HEK293 (cell line): ENCODE measurements at regions not wholly inside any gene's neighbourhood (a gene's known extent, or its start where the extent isn't known, plus 50 kb on each side); places are given as distances from the start of the nearest gene placed in this dataset.

Source experiments
- CTCF ChIA-PET: fragments of 350-600 bp; formaldehyde crosslinking; extraction: SDS; loops from one replicate; lab custom pipeline; 2021; ENCODE audit warnings: antibody characterized with exemption; lab: Yijun Ruan, JAX
- POLR2A ChIA-PET: fragments of 300-600 bp; formaldehyde crosslinking; extraction: SDS; loops from one replicate; lab custom pipeline; 2020; ENCODE audit warnings: antibody characterized with exemption, inconsistent platforms; lab: Yijun Ruan, JAX
- H3K27ac ChIP-seq: fragments of 200-500 bp; sonication (Bioruptor generic); 2 replicates; pipeline ENCODE4 v1.5.1; 2014; ENCODE audit warnings: low read depth, low read length, control low read depth, inconsistent platforms; ENCODE audit errors: extremely low read depth
- H3K36me3 ChIP-seq, 2 experiments: fragments of 200-500 bp in 1 of 2; sonication (Bioruptor generic) in 1 of 2; 1 replicate in 1 of 2; 2 replicates in 1 of 2; pipeline ENCODE4 v1.5.1; 2014 to 2017; ENCODE audit warnings: inconsistent platforms in 2 of 2, low read length in 2 of 2; ENCODE audit not compliant: control insufficient read depth in 2 of 2, insufficient read depth in 1 of 2
- H3K4me1 ChIP-seq: fragments of 200-500 bp; sonication (Bioruptor generic); 2 replicates; pipeline ENCODE4 v1.5.1; 2014; ENCODE audit warnings: mild to moderate bottlenecking, low read length, inconsistent platforms; ENCODE audit not compliant: control insufficient read depth, insufficient read depth
- H3K4me3 ChIP-seq: 2 replicates; pipeline ENCODE4 v1.5.1; 2011; ENCODE audit warnings: low read depth, mild to moderate bottlenecking, control low read depth, low read length, moderate library complexity
- H3K9me3 ChIP-seq: fragments of 200-500 bp; sonication (Bioruptor generic); 2 replicates; pipeline ENCODE4 v1.5.1; 2014; ENCODE audit warnings: low read depth, low read length, inconsistent platforms; ENCODE audit not compliant: control insufficient read depth, insufficient read depth
- PRDM1 ChIP-seq: fragments of 450-650 bp; formaldehyde crosslinking; IDR thresholded peaks from 2 replicates; pipeline ENCODE4; 2016; ENCODE audit warnings: missing biosample characterization, missing genetic modification characterization
- ZBTB8A ChIP-seq: fragments of 450-650 bp; formaldehyde crosslinking; IDR thresholded peaks from 2 replicates; pipeline ENCODE4 v1.5.1; 2016; ENCODE audit warnings: missing biosample characterization, missing genetic modification characterization
- ZNF112 ChIP-seq: fragments of 450-650 bp; formaldehyde crosslinking; IDR thresholded peaks from 2 replicates; pipeline ENCODE4 v1.5.0; 2017; ENCODE audit warnings: missing biosample characterization, missing genetic modification characterization
- ZNF114 ChIP-seq: fragments of 450-650 bp; formaldehyde crosslinking; IDR thresholded peaks from 2 replicates; pipeline ENCODE4 v1.5.0; 2017; ENCODE audit warnings: missing biosample characterization, missing genetic modification characterization
- ZNF132 ChIP-seq: fragments of 450-650 bp; formaldehyde crosslinking; IDR thresholded peaks from 2 replicates; pipeline ENCODE4 v1.5.1; 2017; ENCODE audit warnings: missing biosample characterization, missing genetic modification characterization, borderline replicate concordance
- ZNF2 ChIP-seq: fragments of 450-650 bp; formaldehyde crosslinking; IDR thresholded peaks from 2 replicates; pipeline ENCODE4 v1.5.1; 2016; ENCODE audit warnings: missing biosample characterization, missing genetic modification characterization
- ZNF214 ChIP-seq: fragments of 450-650 bp; formaldehyde crosslinking; IDR thresholded peaks from 2 replicates; pipeline ENCODE4 v1.5.1; 2017; ENCODE audit warnings: missing biosample characterization, mild to moderate bottlenecking, missing genetic modification characterization, borderline replicate concordance
- ZNF239 ChIP-seq: fragments of 450-650 bp; formaldehyde crosslinking; IDR thresholded peaks from 2 replicates; pipeline ENCODE4 v1.5.1; 2016; ENCODE audit warnings: missing biosample characterization, missing genetic modification characterization
- ZNF302 ChIP-seq: fragments of 450-650 bp; formaldehyde crosslinking; IDR thresholded peaks from 2 replicates; pipeline ENCODE4 v1.5.1; 2016; ENCODE audit warnings: missing biosample characterization, missing genetic modification characterization, low read depth
- ZNF416 ChIP-seq: fragments of 450-650 bp; formaldehyde crosslinking; IDR thresholded peaks from 2 replicates; pipeline ENCODE4 v1.5.1; 2016; ENCODE audit warnings: missing biosample characterization, missing genetic modification characterization
- ZNF548 ChIP-seq: fragments of 450-650 bp; formaldehyde crosslinking; IDR thresholded peaks from 2 replicates; pipeline ENCODE4 v1.5.1; 2016; ENCODE audit warnings: missing biosample characterization, missing genetic modification characterization
- ZNF549 ChIP-seq: fragments of 450-650 bp; IDR thresholded peaks from 2 replicates; pipeline ENCODE4 v1.5.1; 2018; ENCODE audit warnings: missing biosample characterization, missing genetic modification characterization, mild to moderate bottlenecking, inconsistent platforms, moderate library complexity
- ZNF571 ChIP-seq: fragments of 450-650 bp; formaldehyde crosslinking; IDR thresholded peaks from 2 replicates; pipeline ENCODE4 v1.5.0; 2017; ENCODE audit warnings: missing biosample characterization, missing genetic modification characterization
- ZNF658 ChIP-seq: fragments of 450-650 bp; formaldehyde crosslinking; IDR thresholded peaks from 2 replicates; pipeline ENCODE4; 2016; ENCODE audit warnings: missing biosample characterization, missing genetic modification characterization
- ZNF660 ChIP-seq: fragments of 450-650 bp; IDR thresholded peaks from 2 replicates; pipeline ENCODE4 v1.5.1; 2018; ENCODE audit warnings: missing biosample characterization, mild to moderate bottlenecking, missing genetic modification characterization
- ZNF670 ChIP-seq: fragments of 450-650 bp; formaldehyde crosslinking; IDR thresholded peaks from 2 replicates; pipeline ENCODE4 v1.5.1; 2016; ENCODE audit warnings: missing biosample characterization, missing genetic modification characterization, low read depth
- ZNF837 ChIP-seq: fragments of 450-650 bp; formaldehyde crosslinking; IDR thresholded peaks from 2 replicates; pipeline ENCODE4 v1.5.1; 2016; ENCODE audit warnings: missing biosample characterization, missing genetic modification characterization
- ZSCAN23 ChIP-seq: fragments of 450-650 bp; formaldehyde crosslinking; IDR thresholded peaks from 2 replicates; pipeline ENCODE4 v1.5.1; 2016; ENCODE audit warnings: missing biosample characterization, missing genetic modification characterization
- TF ChIP-seq, protein P1 (sequence below): fragments of 450-650 bp; formaldehyde crosslinking; conservative IDR thresholded peaks from 2 replicates; pipeline ENCODE4 v1.5.1; 2016; ENCODE audit warnings: low read depth, missing biosample characterization, missing genetic modification characterization
- TF ChIP-seq, protein P2 (sequence below): fragments of 450-650 bp; formaldehyde crosslinking; IDR thresholded peaks from 2 replicates; pipeline ENCODE4 v1.5.1; 2016; ENCODE audit warnings: missing biosample characterization, missing genetic modification characterization
- TF ChIP-seq, protein P3 (sequence below): fragments of 450-650 bp; IDR thresholded peaks from 2 replicates; pipeline ENCODE4 v1.5.1; 2018; ENCODE audit warnings: missing biosample characterization, mild to moderate bottlenecking, missing genetic modification characterization

DNA sequence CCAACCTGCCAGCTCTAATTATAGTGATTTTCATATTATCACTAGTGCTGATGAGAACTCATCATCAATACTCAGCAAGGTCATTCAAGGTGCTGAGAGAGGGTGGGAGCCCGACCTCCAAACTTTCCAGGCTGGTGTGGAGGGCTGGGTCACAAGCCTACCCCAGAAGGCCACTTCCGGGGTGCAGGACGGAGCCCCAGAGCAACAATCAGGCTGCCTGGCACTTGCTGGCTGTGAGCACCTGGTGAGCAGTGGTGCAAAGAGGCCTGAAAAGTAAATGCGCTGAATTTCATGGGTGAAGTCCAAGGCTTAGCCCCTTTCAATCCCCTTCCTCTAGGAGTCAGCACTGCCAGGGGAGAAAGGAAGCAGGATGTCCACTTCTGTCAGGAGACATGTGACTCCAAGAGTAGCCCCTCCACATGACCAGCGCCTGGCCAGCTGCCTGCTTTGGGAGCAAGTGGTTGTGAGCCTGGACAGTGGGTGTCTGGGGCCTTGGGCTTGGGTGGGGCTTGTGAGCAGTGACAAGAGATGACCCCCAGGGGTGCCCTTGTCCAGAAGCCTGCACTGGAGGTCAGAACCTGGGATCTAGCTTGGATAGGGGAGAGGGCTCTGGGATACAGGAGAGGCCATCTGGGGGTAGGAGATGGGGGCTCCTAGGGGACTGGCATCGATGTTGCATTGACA is 165.0 kb upstream of the TLE3 start:
- Histone ChIP-seq H3K4me3 (no peak overlapping the region), H3K27ac (no peak overlapping the region), H3K9me3 (no peaks in the 10 kb centered on the region), H3K36me3 (no peaks in the 10 kb centered on the region), H3K4me1 (peaks cover 6% of the 10 kb centered on the region)
- ChIA-PET CTCF (no interaction called here), POLR2A (no interaction called here)
- TF ChIP-seq ZNF658 (tag by site-specific recombination) (no peak), PRDM1 (no peak), ZSCAN23 (tag by site-specific recombination) (no peak), ZNF239 (tag by site-specific recombination) (no peak), ZNF112 (tag by site-specific recombination) (no peak), ZNF571 (tag by site-specific recombination) (no peak), ZNF660 (tag by site-specific recombination) (no peak), ZNF214 (tag by site-specific recombination) (no peak)

DNA sequence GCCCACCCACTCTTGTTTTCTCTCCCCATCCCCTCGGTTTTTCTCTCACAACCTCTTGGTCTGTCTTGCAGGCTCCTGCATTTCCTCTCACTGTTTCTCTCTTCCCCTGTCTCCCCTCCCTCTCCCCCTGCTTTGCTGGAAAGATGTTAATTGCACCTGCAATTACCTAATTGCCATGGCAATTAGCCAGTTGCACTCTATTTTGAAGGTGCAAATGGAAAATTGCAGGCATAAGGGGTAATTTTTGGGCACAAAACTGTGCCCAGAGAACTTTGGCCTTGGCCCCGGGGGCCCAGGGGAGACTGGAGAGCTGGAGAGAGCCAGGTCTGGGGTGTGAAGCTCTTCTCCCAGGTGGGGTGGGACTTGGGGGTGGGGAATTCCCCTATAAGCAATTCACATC is 164.5 kb upstream of the TLE3 start:
- POLR2A ChIA-PET = interaction anchor here (1.1 kb wide), 1 partner anchor 162 kb away, joined by 4 read pairs; no protein-coding TSS in a partner anchor
- no peaks in the 10 kb centered on the region for H3K36me3 ChIP-seq
- TF ChIP-seq ZNF837 (tag by site-specific recombination) (no peak), ZNF2 (tag by site-specific recombination) (no peak), ZNF132 (tag by site-specific recombination) (no peak)
- TF ChIP-seq, all 188 proteins: peak for 0
- Histone ChIP-seq H3K4me1 (peaks cover 6% of the 10 kb centered on the region), H3K9me3 (no peaks in the 10 kb centered on the region), H3K4me3 (no peak overlapping the region), H3K27ac (no peak overlapping the region)
- CTCF ChIA-PET = interaction anchor here (1.1 kb wide), 1 partner anchor 226 kb away, joined by 3 read pairs; no protein-coding TSS in a partner anchor

DNA sequence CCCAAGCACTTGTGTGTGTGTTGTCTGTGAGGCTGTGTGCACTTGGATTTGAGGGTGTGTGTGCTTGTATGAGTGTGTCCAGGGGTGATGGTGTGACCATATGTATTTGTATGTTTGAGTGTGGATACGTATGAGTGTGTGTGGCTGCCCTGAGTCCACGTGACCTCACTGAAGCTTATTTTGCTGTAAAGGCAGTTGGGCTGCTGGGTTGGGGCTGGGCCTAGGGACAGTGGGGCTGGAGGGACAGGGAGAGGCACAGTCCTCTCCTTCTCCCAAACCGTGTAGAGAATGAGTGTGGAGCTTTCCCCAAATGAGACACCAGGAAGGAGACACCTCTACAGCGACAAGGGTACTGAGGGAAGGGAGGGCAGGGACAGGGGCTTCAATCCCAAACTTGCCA is 163.4 kb upstream of the TLE3 start:
- H3K4me1 ChIP-seq = peaks cover 6% of the 10 kb centered on the region
- H3K9me3 ChIP-seq = no peaks in the 10 kb centered on the region
- ChIA-PET POLR2A (no interaction called here), CTCF (no interaction called here)
- no peaks in the 10 kb centered on the region for H3K36me3 ChIP-seq
- H3K4me3 ChIP-seq = no peak overlapping the region
- H3K27ac ChIP-seq = no peak overlapping the region
- no peak for TF ChIP-seq ZNF548 (tag by site-specific recombination)
- TF ChIP-seq, protein P1, sequence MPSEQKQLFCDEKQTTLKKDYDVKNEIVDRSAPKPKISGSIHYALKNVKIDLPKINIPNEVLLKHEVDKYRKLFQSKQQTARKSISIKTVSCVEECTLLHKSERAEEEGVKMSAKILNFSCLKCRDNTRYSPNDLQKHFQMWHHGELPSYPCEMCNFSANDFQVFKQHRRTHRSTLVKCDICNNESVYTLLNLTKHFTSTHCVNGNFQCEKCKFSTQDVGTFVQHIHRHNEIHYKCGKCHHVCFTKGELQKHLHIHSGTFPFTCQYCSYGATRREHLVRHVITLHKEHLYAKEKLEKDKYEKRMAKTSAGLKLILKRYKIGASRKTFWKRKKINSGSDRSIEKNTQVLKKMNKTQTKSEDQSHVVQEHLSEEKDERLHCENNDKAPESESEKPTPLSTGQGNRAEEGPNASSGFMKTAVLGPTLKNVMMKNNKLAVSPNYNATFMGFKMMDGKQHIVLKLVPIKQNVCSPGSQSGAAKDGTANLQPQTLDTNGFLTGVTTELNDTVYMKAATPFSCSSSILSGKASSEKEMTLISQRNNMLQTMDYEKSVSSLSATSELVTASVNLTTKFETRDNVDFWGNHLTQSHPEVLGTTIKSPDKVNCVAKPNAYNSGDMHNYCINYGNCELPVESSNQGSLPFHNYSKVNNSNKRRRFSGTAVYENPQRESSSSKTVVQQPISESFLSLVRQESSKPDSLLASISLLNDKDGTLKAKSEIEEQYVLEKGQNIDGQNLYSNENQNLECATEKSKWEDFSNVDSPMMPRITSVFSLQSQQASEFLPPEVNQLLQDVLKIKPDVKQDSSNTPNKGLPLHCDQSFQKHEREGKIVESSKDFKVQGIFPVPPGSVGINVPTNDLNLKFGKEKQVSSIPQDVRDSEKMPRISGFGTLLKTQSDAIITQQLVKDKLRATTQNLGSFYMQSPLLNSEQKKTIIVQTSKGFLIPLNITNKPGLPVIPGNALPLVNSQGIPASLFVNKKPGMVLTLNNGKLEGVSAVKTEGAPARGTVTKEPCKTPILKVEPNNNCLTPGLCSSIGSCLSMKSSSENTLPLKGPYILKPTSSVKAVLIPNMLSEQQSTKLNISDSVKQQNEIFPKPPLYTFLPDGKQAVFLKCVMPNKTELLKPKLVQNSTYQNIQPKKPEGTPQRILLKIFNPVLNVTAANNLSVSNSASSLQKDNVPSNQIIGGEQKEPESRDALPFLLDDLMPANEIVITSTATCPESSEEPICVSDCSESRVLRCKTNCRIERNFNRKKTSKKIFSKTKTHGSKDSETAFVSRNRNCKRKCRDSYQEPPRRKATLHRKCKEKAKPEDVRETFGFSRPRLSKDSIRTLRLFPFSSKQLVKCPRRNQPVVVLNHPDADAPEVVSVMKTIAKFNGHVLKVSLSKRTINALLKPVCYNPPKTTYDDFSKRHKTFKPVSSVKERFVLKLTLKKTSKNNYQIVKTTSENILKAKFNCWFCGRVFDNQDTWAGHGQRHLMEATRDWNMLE (tag by site-specific recombination) = no peak
- no peak for TF ChIP-seq ZNF114
- no peak for TF ChIP-seq PRDM1
- TF ChIP-seq ZNF214 (tag by site-specific recombination) = no peak
- no peak for TF ChIP-seq ZBTB8A (tag by site-specific recombination)
- TF ChIP-seq, protein P2, sequence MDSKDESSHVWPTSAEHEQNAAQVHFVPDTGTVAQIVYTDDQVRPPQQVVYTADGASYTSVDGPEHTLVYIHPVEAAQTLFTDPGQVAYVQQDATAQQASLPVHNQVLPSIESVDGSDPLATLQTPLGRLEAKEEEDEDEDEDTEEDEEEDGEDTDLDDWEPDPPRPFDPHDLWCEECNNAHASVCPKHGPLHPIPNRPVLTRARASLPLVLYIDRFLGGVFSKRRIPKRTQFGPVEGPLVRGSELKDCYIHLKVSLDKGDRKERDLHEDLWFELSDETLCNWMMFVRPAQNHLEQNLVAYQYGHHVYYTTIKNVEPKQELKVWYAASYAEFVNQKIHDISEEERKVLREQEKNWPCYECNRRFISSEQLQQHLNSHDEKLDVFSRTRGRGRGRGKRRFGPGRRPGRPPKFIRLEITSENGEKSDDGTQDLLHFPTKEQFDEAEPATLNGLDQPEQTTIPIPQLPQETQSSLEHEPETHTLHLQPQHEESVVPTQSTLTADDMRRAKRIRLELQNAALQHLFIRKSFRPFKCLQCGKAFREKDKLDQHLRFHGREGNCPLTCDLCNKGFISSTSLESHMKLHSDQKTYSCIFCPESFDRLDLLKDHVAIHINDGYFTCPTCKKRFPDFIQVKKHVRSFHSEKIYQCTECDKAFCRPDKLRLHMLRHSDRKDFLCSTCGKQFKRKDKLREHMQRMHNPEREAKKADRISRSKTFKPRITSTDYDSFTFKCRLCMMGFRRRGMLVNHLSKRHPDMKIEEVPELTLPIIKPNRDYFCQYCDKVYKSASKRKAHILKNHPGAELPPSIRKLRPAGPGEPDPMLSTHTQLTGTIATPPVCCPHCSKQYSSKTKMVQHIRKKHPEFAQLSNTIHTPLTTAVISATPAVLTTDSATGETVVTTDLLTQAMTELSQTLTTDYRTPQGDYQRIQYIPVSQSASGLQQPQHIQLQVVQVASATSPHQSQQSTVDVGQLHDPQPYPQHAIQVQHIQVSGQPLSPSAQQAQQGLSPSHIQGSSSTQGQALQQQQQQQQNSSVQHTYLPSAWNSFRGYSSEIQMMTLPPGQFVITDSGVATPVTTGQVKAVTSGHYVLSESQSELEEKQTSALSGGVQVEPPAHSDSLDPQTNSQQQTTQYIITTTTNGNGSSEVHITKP = no peak
- TF ChIP-seq ZNF670 = no peak
- no peak for TF ChIP-seq ZNF302 (tag by site-specific recombination)
- TF ChIP-seq, protein P3, sequence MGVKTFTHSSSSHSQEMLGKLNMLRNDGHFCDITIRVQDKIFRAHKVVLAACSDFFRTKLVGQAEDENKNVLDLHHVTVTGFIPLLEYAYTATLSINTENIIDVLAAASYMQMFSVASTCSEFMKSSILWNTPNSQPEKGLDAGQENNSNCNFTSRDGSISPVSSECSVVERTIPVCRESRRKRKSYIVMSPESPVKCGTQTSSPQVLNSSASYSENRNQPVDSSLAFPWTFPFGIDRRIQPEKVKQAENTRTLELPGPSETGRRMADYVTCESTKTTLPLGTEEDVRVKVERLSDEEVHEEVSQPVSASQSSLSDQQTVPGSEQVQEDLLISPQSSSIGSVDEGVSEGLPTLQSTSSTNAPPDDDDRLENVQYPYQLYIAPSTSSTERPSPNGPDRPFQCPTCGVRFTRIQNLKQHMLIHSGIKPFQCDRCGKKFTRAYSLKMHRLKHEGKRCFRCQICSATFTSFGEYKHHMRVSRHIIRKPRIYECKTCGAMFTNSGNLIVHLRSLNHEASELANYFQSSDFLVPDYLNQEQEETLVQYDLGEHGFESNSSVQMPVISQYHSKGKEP (tag by site-specific recombination) = no peak
- TF ChIP-seq ZNF416 (tag by site-specific recombination) = no peak
- TF ChIP-seq ZNF549 (tag by site-specific recombination) = no peak
